Vagina (tissue), 2 donors: ENCODE measurements at regions not wholly inside any gene's neighbourhood (a gene's known extent, or its start where the extent isn't known, plus 50 kb on each side); places are given as distances from the start of the nearest gene placed in this dataset.
"Not testable (repeated sequence)": the region's sequence is repeated elsewhere in the genome, so short reads cannot be mapped to it uniquely, and the experiment has no call there.

Source experiments
- DNase-seq, 2 donors: peaks; one replicate each; pipeline ENCODE4 v3.0.0-alpha.2; 2017; ENCODE audit errors: extremely low spot score in 2 of 2
- H3K27ac ChIP-seq: fragments of 200-600 bp; sonication (generic); one replicate; pipeline ENCODE4 v1.5.1; 2019
- H3K27me3 ChIP-seq: fragments of 200-600 bp; sonication (generic); one replicate; pipeline ENCODE4 v1.5.1; 2019
- H3K36me3 ChIP-seq, 2 donors: fragments of 200-600 bp; sonication (generic); one replicate each; pipeline ENCODE4 v1.5.1; 2017 to 2019
- H3K4me1 ChIP-seq: fragments of 200-600 bp; sonication (generic); one replicate; pipeline ENCODE4 v1.5.1; 2019
- H3K4me3 ChIP-seq, 2 donors: fragments of 200-600 bp; sonication (generic); 1 replicate in 1 of 2; 2 replicates in 1 of 2; pipeline ENCODE4 v1.5.1; 2016 to 2019
- H3K9me3 ChIP-seq: fragments of 200-600 bp; sonication (generic); one replicate; pipeline ENCODE4 v1.5.1; 2019
- CTCF ChIP-seq, 3 experiments: fragments of 450-650 bp in 2 of 3; fragments of 200-600 bp in 1 of 3; sonication (generic) in 1 of 3; IDR thresholded peaks; one replicate each; pipeline ENCODE4 v1.5.1; 2017 to 2019; ENCODE audit warnings: antibody characterized with exemption in 3 of 3, mild to moderate bottlenecking in 2 of 3, moderate library complexity in 2 of 3
- POLR2A ChIP-seq, 2 donors: fragments of 450-650 bp; IDR thresholded peaks; one replicate each; pipeline ENCODE4 v1.6.1; 2017; ENCODE audit warnings: antibody characterized with exemption in 2 of 2, mild to moderate bottlenecking in 2 of 2, moderate library complexity in 2 of 2
- POLR2AphosphoS5 ChIP-seq, 2 donors: sonication (generic); formaldehyde crosslinking; IDR thresholded peaks; one replicate each; pipeline ENCODE4 v1.9.0; 2017; ENCODE audit warnings: antibody characterized with exemption in 2 of 2, mild to moderate bottlenecking in 2 of 2, low read depth in 1 of 2; ENCODE audit not compliant: insufficient read depth in 1 of 2
- intact Hi-C: fragments of 100-400 bp; cut with DNase I; formaldehyde crosslinking; loops from one replicate; pipeline ENCODE4 v1.15.1; 2023

- peak overlapping the region; percentile 45 for H3K27ac ChIP-seq
- H3K9me3 ChIP-seq: no peaks in the 10 kb centered on the region
- intact Hi-C loops: no loop called here
- TF ChIP-seq POLR2AphosphoS5 (IDR thresholded peaks at IDR 0.05; ENCODE audit: insufficient read depth in 1 of 2, low read depth in 1 of 2) (peak in 1 of 2 donors; percentile 19), POLR2A (IDR thresholded peaks at IDR 0.05) (no peak)
- no peak overlapping the region for H3K4me3 ChIP-seq
- no peaks in the 10 kb centered on the region for H3K36me3 ChIP-seq
- DNase-seq: no peak
- no peaks in the 10 kb centered on the region for H3K27me3 ChIP-seq
- peaks cover 20% of the 10 kb centered on the region for H3K4me1 ChIP-seq
Measured at GRCh38 chr2:216991563-216991962, 131.7 kb upstream of the TNP1 start.

- H3K27ac ChIP-seq: no peak overlapping the region
- no peak overlapping the region for H3K4me3 ChIP-seq
- no peaks in the 10 kb centered on the region for H3K36me3 ChIP-seq
- no peak for DNase-seq
- intact Hi-C loops: loop anchor here (5.0 kb wide), 1 partner anchor 297 kb away; no protein-coding TSS in a partner anchor
- no peaks in the 10 kb centered on the region for H3K27me3 ChIP-seq
- H3K4me1 ChIP-seq: peaks cover 15% of the 10 kb centered on the region
- TF ChIP-seq POLR2AphosphoS5 (IDR thresholded peaks at IDR 0.05; ENCODE audit: insufficient read depth in 1 of 2, low read depth in 1 of 2): no peak
- TF ChIP-seq CTCF (IDR thresholded peaks at IDR 0.05): no peak
- TF ChIP-seq POLR2A (IDR thresholded peaks at IDR 0.05): no peak
- no peaks in the 10 kb centered on the region for H3K9me3 ChIP-seq
Measured at GRCh38 chr2:216989340-216990129, 129.7 kb upstream of the TNP1 start.

GRCh38 chr2:216987252-216987821 is 127.5 kb upstream of the TNP1 start:
- Histone ChIP-seq H3K36me3 (no peaks in the 10 kb centered on the region), H3K27ac (peak overlapping the region; percentile 40), H3K27me3 (no peaks in the 10 kb centered on the region), H3K9me3 (no peaks in the 10 kb centered on the region), H3K4me1 (peaks cover 7% of the 10 kb centered on the region), H3K4me3 (no peak overlapping the region)
- no peak for DNase-seq
- intact Hi-C loops: loop anchor here (5.0 kb wide), 1 partner anchor 295 kb away; no protein-coding TSS in a partner anchor
- no peak for TF ChIP-seq POLR2A (IDR thresholded peaks at IDR 0.05)
- no peak for TF ChIP-seq CTCF (IDR thresholded peaks at IDR 0.05)
- no peak for TF ChIP-seq POLR2AphosphoS5 (IDR thresholded peaks at IDR 0.05; ENCODE audit: insufficient read depth in 1 of 2, low read depth in 1 of 2)

- no peak overlapping the region for H3K27ac ChIP-seq
- intact Hi-C loops: loop anchor here (5.0 kb wide), 1 partner anchor 293 kb away; no protein-coding TSS in a partner anchor
- no peaks in the 10 kb centered on the region for H3K27me3 ChIP-seq
- no peak overlapping the region for H3K4me3 ChIP-seq
- TF ChIP-seq CTCF (IDR thresholded peaks at IDR 0.05) (no peak), POLR2A (IDR thresholded peaks at IDR 0.05) (no peak), POLR2AphosphoS5 (IDR thresholded peaks at IDR 0.05; ENCODE audit: insufficient read depth in 1 of 2, low read depth in 1 of 2) (no peak)
- peaks cover 7% of the 10 kb centered on the region for H3K4me1 ChIP-seq
- no peak for DNase-seq
- no peaks in the 10 kb centered on the region for H3K9me3 ChIP-seq
- H3K36me3 ChIP-seq: no peaks in the 10 kb centered on the region
Measured at GRCh38 chr2:216985658-216986141, 125.8 kb upstream of the TNP1 start.

GRCh38 chr2:216984937-216985336 is 125.1 kb upstream of the TNP1 start:
- Histone ChIP-seq H3K27ac (no peak overlapping the region), H3K4me3 (no peak overlapping the region), H3K27me3 (no peaks in the 10 kb centered on the region), H3K9me3 (no peaks in the 10 kb centered on the region), H3K36me3 (no peaks in the 10 kb centered on the region), H3K4me1 (peaks cover 7% of the 10 kb centered on the region)
- intact Hi-C loops: loop anchor here (5.0 kb wide), 1 partner anchor 293 kb away; no protein-coding TSS in a partner anchor
- TF ChIP-seq POLR2A (IDR thresholded peaks at IDR 0.05): no peak
- no peak for TF ChIP-seq POLR2AphosphoS5 (IDR thresholded peaks at IDR 0.05; ENCODE audit: insufficient read depth in 1 of 2, low read depth in 1 of 2)
- TF ChIP-seq CTCF (IDR thresholded peaks at IDR 0.05): no peak
- no peak for DNase-seq

- H3K4me3 ChIP-seq, H3K4me1 ChIP-seq, DNase-seq, H3K27ac ChIP-seq, H3K36me3 ChIP-seq, intact Hi-C loops, H3K9me3 ChIP-seq, H3K27me3 ChIP-seq: not testable (repeated sequence)
Measured at GRCh38 chr2:216981951-216982350, 122.1 kb upstream of the TNP1 start.

GRCh38 chr2:216980510-216980909 is 120.6 kb upstream of the TNP1 start:
- H3K36me3 ChIP-seq, H3K4me3 ChIP-seq, DNase-seq, H3K27me3 ChIP-seq, intact Hi-C loops, H3K9me3 ChIP-seq, H3K4me1 ChIP-seq, H3K27ac ChIP-seq: not testable (repeated sequence)
